WERI-Rb-1 (cell line): ENCODE measurements at regions not wholly inside any gene's neighbourhood (a gene's known extent, or its start where the extent isn't known, plus 50 kb on each side); places are given as distances from the start of the nearest gene placed in this dataset.

Source experiments
- DNase-seq: peaks from one replicate; pipeline ENCODE4 v3.0.0-alpha.2; 2020
- H3K27ac ChIP-seq: fragments of 250-450 bp; sonication (Bioruptor Pico); 2 replicates; pipeline ENCODE4 v1.5.1; 2020; ENCODE audit warnings: mild to moderate bottlenecking, moderate library complexity
- H3K27me3 ChIP-seq: fragments of 250-450 bp; sonication (Bioruptor Pico); 2 replicates; pipeline ENCODE4 v1.5.1; 2021; ENCODE audit warnings: mild to moderate bottlenecking, low read depth, moderate library complexity; ENCODE audit not compliant: insufficient read depth, severe bottlenecking
- H3K36me3 ChIP-seq: fragments of 250-450 bp; sonication (Bioruptor Pico); 2 replicates; pipeline ENCODE4 v1.5.1; 2020; ENCODE audit warnings: mild to moderate bottlenecking, moderate library complexity
- H3K4me3 ChIP-seq: 2 replicates; pipeline ENCODE4 v1.5.1; 2011; ENCODE audit warnings: low read depth, mild to moderate bottlenecking, control low read depth, low read length
- H3K9me3 ChIP-seq: fragments of 250-450 bp; sonication (Bioruptor Pico); 2 replicates; pipeline ENCODE4 v1.5.1; 2021; ENCODE audit warnings: mild to moderate bottlenecking, moderate library complexity; ENCODE audit not compliant: severe bottlenecking
- CTCF ChIP-seq: IDR thresholded peaks from 2 replicates; pipeline ENCODE4 v1.5.1; 2011; ENCODE audit warnings: low read depth, mild to moderate bottlenecking, control low read depth, inconsistent platforms, low read length

- Histone ChIP-seq H3K4me3 (no peak overlapping the region), H3K27ac (no peak overlapping the region)
- no peak for TF ChIP-seq CTCF
These were observed 253.3 kb downstream of the ATXN7L3B start for GRCh38 chr12:74790931-74791330.

GRCh38 chr12:74791365-74791764, 253.7 kb downstream of the ATXN7L3B start:
- no peaks in the 10 kb centered on the region for H3K36me3 ChIP-seq
- H3K27me3 ChIP-seq, result no peaks in the 10 kb centered on the region
- no peak overlapping the region for H3K27ac ChIP-seq
- no peak for DNase-seq
- no peak for TF ChIP-seq CTCF
- no peak overlapping the region for H3K4me3 ChIP-seq
- no peaks in the 10 kb centered on the region for H3K9me3 ChIP-seq

More at GRCh38 chr12:74790931-74791330, 253.3 kb downstream of the ATXN7L3B start:
- DNase-seq, result no peak
- H3K27me3 ChIP-seq, result no peaks in the 10 kb centered on the region
- no peaks in the 10 kb centered on the region for H3K9me3 ChIP-seq
- H3K36me3 ChIP-seq, result no peaks in the 10 kb centered on the region

- Histone ChIP-seq H3K9me3 (no peaks in the 10 kb centered on the region), H3K27me3 (no peaks in the 10 kb centered on the region), H3K27ac (no peak overlapping the region), H3K4me3 (no peak overlapping the region), H3K36me3 (no peaks in the 10 kb centered on the region)
- TF ChIP-seq CTCF, result no peak
- DNase-seq, result no peak
These were observed 256.9 kb downstream of the ATXN7L3B start for GRCh38 chr12:74794522-74794921.

GRCh38 chr12:74801625-74802024, 264.0 kb downstream of the ATXN7L3B start:
- H3K4me3 ChIP-seq, result no peak overlapping the region
- H3K9me3 ChIP-seq, result no peaks in the 10 kb centered on the region
- TF ChIP-seq CTCF, result no peak
- no peak overlapping the region for H3K27ac ChIP-seq
- no peaks in the 10 kb centered on the region for H3K36me3 ChIP-seq
- DNase-seq, result no peak
- H3K27me3 ChIP-seq, result no peaks in the 10 kb centered on the region

GRCh38 chr12:74816398-74817175, 279.0 kb downstream of the ATXN7L3B start:
- Histone ChIP-seq H3K27me3 (no peaks in the 10 kb centered on the region), H3K4me3 (no peak overlapping the region), H3K27ac (no peak overlapping the region), H3K9me3 (peaks cover 3% of the 10 kb centered on the region), H3K36me3 (no peaks in the 10 kb centered on the region)
- no peak for TF ChIP-seq CTCF
- no peak for DNase-seq

- DNase-seq, result no peak
- H3K9me3 ChIP-seq, result peaks cover 3% of the 10 kb centered on the region
- no peak for TF ChIP-seq CTCF
- no peak overlapping the region for H3K4me3 ChIP-seq
- H3K36me3 ChIP-seq, result no peaks in the 10 kb centered on the region
- H3K27me3 ChIP-seq, result no peaks in the 10 kb centered on the region
- H3K27ac ChIP-seq, result no peak overlapping the region
These were observed 279.9 kb downstream of the ATXN7L3B start for GRCh38 chr12:74817499-74817898.
